Activated naive CD4-positive, alpha-beta T cell treated with anti-CD3 and anti-CD28 coated beads, Interleukin-2, amount 50 U/mL, for 72 hours (primary cell): ENCODE measurements at regions not wholly inside any gene's neighbourhood (a gene's known extent, or its start where the extent isn't known, plus 50 kb on each side); places are given as distances from the start of the nearest gene placed in this dataset.
"Not testable (repeated sequence)": the region's sequence is repeated elsewhere in the genome, so short reads cannot be mapped to it uniquely, and the experiment has no call there.

Source experiments
- ATAC-seq, 2 donors: fragments of 150-1000 bp; cut with Tn5 transposase; 2 replicates each; pipeline ENCODE4 v1.10.0; 2021; ENCODE audit warnings: mild to moderate bottlenecking in 2 of 2, moderate library complexity in 2 of 2
- DNase-seq, 2 donors: peaks; one replicate each; pipeline ENCODE4 v3.0.0; 2021 to 2022; ENCODE audit warnings: low spot score in 2 of 2
- H3K27ac Mint-ChIP-seq, 2 donors: one replicate each; pipeline ENCODE4 v1.8.0; 2022; ENCODE audit warnings: mild to moderate bottlenecking in 2 of 2, mixed read lengths in 2 of 2
- H3K36me3 Mint-ChIP-seq, 2 donors: one replicate each; pipeline ENCODE4 v1.8.0; 2022; ENCODE audit warnings: mixed read lengths in 2 of 2
- H3K9me3 Mint-ChIP-seq, 2 donors: one replicate each; pipeline ENCODE4 v1.8.0; 2022; ENCODE audit warnings: mixed read lengths in 2 of 2

- Mint-ChIP-seq H3K9me3 (peaks cover 5 to 15% of the 10 kb centered on the region in 2 donors), H3K27ac (no peak overlapping the region), H3K36me3 (no peaks in the 10 kb centered on the region)
- no peak for ATAC-seq
- no peak for DNase-seq
Observed at GRCh38 chr13:86486582-86486981, 687.4 kb upstream of the SLITRK6 start.

DNA sequence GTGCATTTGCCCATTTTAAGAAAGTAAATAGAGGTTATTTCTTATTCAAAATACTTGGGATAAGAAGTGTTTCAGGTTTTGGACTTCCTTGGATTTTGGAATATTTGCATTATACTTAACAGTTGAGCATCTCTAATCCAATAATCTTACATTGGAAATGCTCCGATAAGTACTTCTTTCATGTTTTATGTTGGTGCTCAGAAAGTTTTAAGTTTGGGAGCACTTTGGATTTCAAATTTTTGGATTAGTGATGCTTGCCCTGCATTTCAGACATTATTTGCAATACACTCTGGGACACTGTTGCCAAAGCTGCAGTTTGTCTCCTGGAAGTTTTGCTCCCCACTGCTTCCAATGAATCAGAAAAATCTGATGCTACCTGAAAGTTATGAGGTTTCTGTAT, 691.9 kb upstream of the SLITRK6 start:
- DNase-seq = no peak
- ATAC-seq = no peak
- Mint-ChIP-seq H3K36me3 (no peaks in the 10 kb centered on the region), H3K9me3 (peaks cover 5 to 11% of the 10 kb centered on the region in 2 donors), H3K27ac (no peak overlapping the region)

GRCh38 chr13:86501931-86502330, 702.7 kb upstream of the SLITRK6 start:
- not testable (repeated sequence) for H3K36me3 Mint-ChIP-seq, H3K27ac Mint-ChIP-seq, H3K9me3 Mint-ChIP-seq, DNase-seq, ATAC-seq

DNA sequence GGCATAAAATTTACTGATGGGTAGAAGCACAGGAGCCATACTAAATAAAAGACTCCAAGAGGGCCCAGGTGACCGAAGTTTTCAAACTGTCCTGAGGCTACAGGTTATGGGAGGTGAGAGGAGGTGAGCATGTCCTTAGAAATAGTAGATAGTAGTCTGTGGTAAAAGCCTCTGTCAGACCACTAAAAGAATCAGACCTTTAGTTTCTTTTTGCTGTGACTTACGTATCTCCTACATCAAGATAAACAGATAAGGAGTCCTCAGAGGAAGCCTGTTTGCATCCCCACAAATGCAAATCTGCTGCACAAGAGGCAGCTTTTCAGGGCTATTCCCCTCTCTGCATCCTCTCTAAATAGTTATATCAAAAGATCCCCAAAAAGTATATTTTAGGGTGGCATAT, 711.6 kb upstream of the SLITRK6 start:
- no peak overlapping the region for H3K27ac Mint-ChIP-seq
- H3K9me3 Mint-ChIP-seq = peaks cover 7 to 9% of the 10 kb centered on the region in 2 donors
- ATAC-seq (no peak), DNase-seq (no peak)
- no peaks in the 10 kb centered on the region for H3K36me3 Mint-ChIP-seq

- Mint-ChIP-seq H3K36me3 (no peaks in the 10 kb centered on the region), H3K27ac (no peak overlapping the region), H3K9me3 (peaks cover 0 to 3% of the 10 kb centered on the region in 2 donors)
- ATAC-seq (no peak), DNase-seq (no peak)
Observed at GRCh38 chr13:86541461-86541860, 742.2 kb upstream of the SLITRK6 start.

DNA sequence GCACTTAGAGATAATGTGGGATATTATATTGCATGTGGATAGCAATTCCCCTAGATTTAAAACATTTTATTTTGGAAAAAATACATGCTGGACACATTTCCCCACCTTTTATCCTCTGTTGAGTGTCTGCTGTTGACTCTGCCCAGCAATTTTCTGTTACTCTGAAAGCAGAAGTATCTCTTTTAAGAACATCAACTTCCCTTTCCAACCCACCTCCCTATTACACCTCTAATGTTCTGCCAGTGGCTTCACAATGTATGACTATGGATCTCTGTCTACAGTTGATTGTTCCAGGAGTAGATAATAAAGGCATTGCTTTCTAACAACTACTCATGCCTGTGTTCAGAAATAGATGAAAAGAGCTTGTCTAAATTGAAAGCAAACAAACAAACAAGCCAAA, 754.8 kb upstream of the SLITRK6 start:
- H3K36me3 Mint-ChIP-seq = no peaks in the 10 kb centered on the region
- no peak for ATAC-seq

DNA sequence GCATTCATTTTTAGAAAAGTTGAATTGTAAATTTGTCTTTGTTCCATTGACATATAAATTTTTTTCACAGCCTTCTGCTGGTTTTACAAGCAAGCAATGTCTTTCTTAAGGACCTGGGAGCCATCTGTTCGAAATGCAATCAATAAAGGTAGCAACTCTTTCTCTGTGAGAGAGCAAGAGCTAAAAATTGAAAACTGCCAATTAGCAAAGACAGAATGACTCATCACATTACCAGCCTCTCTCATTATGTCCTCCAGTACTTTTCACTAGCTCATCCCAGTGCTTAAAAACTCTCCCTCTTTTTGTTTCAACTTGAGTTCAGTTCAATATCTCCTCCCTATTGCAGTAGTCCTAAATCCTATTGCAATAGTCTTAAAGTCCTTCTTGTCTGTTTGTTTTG, 760.7 kb upstream of the SLITRK6 start:
- Mint-ChIP-seq H3K27ac (no peak overlapping the region), H3K9me3 (peaks cover 8 to 10% of the 10 kb centered on the region in 2 donors), H3K36me3 (no peaks in the 10 kb centered on the region)
- no peak for ATAC-seq
- DNase-seq = no peak

More for the DNA sequence above, 754.8 kb upstream of the SLITRK6 start:
- DNase-seq = no peak
- H3K27ac Mint-ChIP-seq = no peak overlapping the region
- H3K9me3 Mint-ChIP-seq = peaks cover 12 to 15% of the 10 kb centered on the region in 2 donors

DNA sequence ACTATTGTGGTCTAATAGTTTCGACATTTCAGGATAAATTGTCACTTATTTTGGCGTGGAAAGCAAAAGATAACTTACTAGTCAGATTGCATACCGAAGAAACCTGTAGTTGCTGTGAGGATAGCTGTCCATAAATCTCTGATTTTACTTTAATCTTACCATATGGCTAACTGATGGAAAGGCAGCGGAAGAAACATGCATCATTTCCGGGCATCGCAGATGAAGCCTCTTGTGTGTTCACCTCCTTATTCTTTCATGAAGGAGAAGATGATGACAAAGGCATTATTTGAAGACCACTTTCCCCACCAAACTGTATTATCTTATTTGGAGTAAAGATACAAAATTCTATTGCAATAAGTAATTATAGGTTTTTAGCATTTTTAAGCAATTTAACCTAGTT, 763.6 kb upstream of the SLITRK6 start:
- DNase-seq (no peak), ATAC-seq (no peak)
- peaks cover 4 to 10% of the 10 kb centered on the region in 2 donors for H3K9me3 Mint-ChIP-seq
- no peaks in the 10 kb centered on the region for H3K36me3 Mint-ChIP-seq
- no peak overlapping the region for H3K27ac Mint-ChIP-seq

- H3K27ac Mint-ChIP-seq = no peak overlapping the region
- H3K9me3 Mint-ChIP-seq = peaks cover 4 to 10% of the 10 kb centered on the region in 2 donors
- no peaks in the 10 kb centered on the region for H3K36me3 Mint-ChIP-seq
- ATAC-seq = no peak
- DNase-seq = no peak
Observed at GRCh38 chr13:86563308-86563707, 764.1 kb upstream of the SLITRK6 start.

GRCh38 chr13:86567119-86567518, 767.9 kb upstream of the SLITRK6 start:
- Mint-ChIP-seq H3K36me3 (no peaks in the 10 kb centered on the region), H3K9me3 (peaks cover 0 to 2% of the 10 kb centered on the region in 2 donors), H3K27ac (no peak overlapping the region)
- ATAC-seq (no peak), DNase-seq (no peak)

DNA sequence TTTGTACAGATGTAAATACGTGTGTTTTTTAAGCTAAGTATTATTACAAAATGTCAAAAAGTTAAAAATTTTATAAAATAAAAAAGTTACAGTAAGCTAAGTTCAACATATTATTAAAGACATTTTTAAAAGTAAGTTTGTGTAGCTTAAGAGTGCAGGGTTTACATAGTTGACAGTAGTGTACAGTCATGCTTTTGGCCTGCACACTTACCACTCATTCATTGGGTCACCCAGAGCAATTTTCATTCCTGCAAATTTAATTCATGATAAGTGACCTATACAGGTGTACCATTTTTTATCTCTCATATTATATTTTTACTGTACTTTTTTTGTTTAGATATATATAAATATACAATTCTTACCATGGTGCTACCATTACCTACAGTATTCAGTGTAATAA, 769.9 kb upstream of the SLITRK6 start:
- DNase-seq = no peak
- no peak for ATAC-seq
- Mint-ChIP-seq H3K27ac (no peak overlapping the region), H3K9me3 (peaks cover 0 to 4% of the 10 kb centered on the region in 2 donors), H3K36me3 (no peaks in the 10 kb centered on the region)

DNA sequence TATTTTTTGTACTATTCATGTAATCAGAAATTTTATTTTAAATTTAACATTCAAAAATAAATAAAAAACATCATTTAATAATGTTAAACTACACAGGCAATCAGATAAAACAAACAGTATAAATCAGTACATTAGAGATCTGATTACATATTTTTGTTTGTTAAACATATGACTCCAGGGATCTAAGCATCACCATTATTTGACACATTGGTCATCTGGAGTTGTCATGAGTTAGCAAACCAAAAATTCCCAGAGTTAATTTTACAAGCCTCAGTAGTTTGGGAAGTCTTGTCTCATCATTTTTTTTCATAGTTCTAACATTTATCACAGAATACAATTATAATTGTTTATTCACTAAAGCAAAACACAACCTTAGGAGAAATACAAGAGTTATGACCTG, 770.8 kb upstream of the SLITRK6 start:
- DNase-seq = no peak
- ATAC-seq = no peak
- H3K27ac Mint-ChIP-seq = no peak overlapping the region

GRCh38 chr13:86572115-86572514, 772.9 kb upstream of the SLITRK6 start:
- peaks cover 3 to 8% of the 10 kb centered on the region in 2 donors for H3K9me3 Mint-ChIP-seq
- H3K27ac Mint-ChIP-seq = no peak overlapping the region
- H3K36me3 Mint-ChIP-seq = no peaks in the 10 kb centered on the region
- DNase-seq (no peak), ATAC-seq (no peak)

More for the DNA sequence above, 770.8 kb upstream of the SLITRK6 start:
- no peaks in the 10 kb centered on the region for H3K36me3 Mint-ChIP-seq
- peaks cover 3 to 8% of the 10 kb centered on the region in 2 donors for H3K9me3 Mint-ChIP-seq

GRCh38 chr13:86579662-86580061, 780.4 kb upstream of the SLITRK6 start:
- Mint-ChIP-seq H3K27ac (no peak overlapping the region), H3K36me3 (peaks cover 0 to 4% of the 10 kb centered on the region in 2 donors), H3K9me3 (peaks cover 3 to 18% of the 10 kb centered on the region in 2 donors)
- DNase-seq (no peak), ATAC-seq (no peak)

DNA sequence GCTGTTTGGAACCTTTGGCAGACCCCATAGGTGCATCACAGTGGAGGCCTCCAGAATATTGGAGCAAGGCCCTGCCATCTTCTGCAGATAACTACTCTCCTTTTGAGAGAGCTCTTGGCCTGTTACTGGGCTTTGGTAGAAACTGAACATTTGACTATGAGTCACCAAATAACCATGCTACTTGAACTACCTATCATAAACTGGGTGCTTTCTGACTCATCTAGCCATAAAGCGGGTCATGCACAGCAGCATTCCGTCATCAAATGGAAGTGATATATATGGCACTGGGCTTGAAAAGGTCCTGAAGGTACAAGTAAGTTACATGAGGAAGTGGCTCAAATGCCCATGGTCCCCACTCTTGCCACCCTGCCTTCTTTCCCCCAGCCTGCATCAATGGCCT, 782.5 kb upstream of the SLITRK6 start:
- Mint-ChIP-seq H3K36me3 (peaks cover 0 to 4% of the 10 kb centered on the region in 2 donors), H3K27ac (no peak overlapping the region), H3K9me3 (peaks cover 8 to 23% of the 10 kb centered on the region in 2 donors)
- no peak for DNase-seq
- ATAC-seq = no peak

DNA sequence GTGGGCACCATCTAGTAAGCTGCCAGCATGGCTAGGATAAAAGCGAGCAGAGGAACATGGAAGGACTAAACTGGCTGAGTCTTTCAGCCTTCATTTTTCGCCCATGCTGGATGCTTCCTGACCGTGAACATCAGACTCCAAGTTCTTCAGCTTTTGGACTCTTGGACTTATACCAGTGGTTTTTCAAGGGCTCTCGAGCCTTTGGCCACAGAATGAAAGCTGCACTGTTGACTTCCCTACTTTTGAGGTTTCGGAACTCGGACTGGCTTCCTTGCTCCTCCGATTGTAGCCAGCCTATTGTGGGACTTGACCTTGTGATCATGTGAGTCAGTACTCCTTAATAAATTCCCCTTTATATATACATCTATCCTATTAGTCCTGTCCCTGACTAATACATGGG, 785.1 kb upstream of the SLITRK6 start:
- peaks cover 0 to 8% of the 10 kb centered on the region in 2 donors for H3K36me3 Mint-ChIP-seq
- H3K27ac Mint-ChIP-seq = no peak overlapping the region
- peaks cover 17 to 31% of the 10 kb centered on the region in 2 donors for H3K9me3 Mint-ChIP-seq
- ATAC-seq = no peak
- no peak for DNase-seq

- ATAC-seq (no peak), DNase-seq (no peak)
- Mint-ChIP-seq H3K27ac (no peak overlapping the region), H3K36me3 (peaks cover 0 to 8% of the 10 kb centered on the region in 2 donors), H3K9me3 (peaks cover 17 to 31% of the 10 kb centered on the region in 2 donors)
Observed at GRCh38 chr13:86585835-86586234, 786.6 kb upstream of the SLITRK6 start.

GRCh38 chr13:86591862-86592261, 792.6 kb upstream of the SLITRK6 start:
- H3K9me3 Mint-ChIP-seq = peaks cover 16 to 21% of the 10 kb centered on the region in 2 donors
- no peak overlapping the region for H3K27ac Mint-ChIP-seq
- no peak for ATAC-seq
- peaks cover 0 to 2% of the 10 kb centered on the region in 2 donors for H3K36me3 Mint-ChIP-seq
- DNase-seq = no peak

- no peak for ATAC-seq
- no peaks in the 10 kb centered on the region for H3K36me3 Mint-ChIP-seq
Observed at GRCh38 chr13:86601351-86601750, 802.1 kb upstream of the SLITRK6 start.

More at GRCh38 chr13:86601351-86601750, 802.1 kb upstream of the SLITRK6 start:
- peaks cover 6 to 8% of the 10 kb centered on the region in 2 donors for H3K9me3 Mint-ChIP-seq
- H3K27ac Mint-ChIP-seq = no peak overlapping the region
- DNase-seq = no peak
